NCI-H146 (cell line): ENCODE measurements at regions not wholly inside any gene's neighbourhood (a gene's known extent, or its start where the extent isn't known, plus 50 kb on each side); places are given as distances from the start of the nearest gene placed in this dataset.

Experiments used
- DNase-seq: peaks from one replicate; lab custom pipeline; 2025; lab: John Stamatoyannopoulos, UW

- DNase-seq: no peak
Measured at GRCh38 chr4:181550381-181550780, 692.8 kb upstream of the TENM3 start.

- DNase-seq: no peak
Measured at GRCh38 chr4:181559637-181560036, 683.6 kb upstream of the TENM3 start.

GRCh38 chr4:181562399-181562798, 680.8 kb upstream of the TENM3 start:
- DNase-seq: no peak

GRCh38 chr4:181564625-181565024, 678.6 kb upstream of the TENM3 start:
- no peak for DNase-seq

GRCh38 chr4:181566490-181566889, 676.7 kb upstream of the TENM3 start:
- no peak for DNase-seq

GRCh38 chr4:181569553-181569952, 673.6 kb upstream of the TENM3 start:
- peak; percentile 71 for DNase-seq

- DNase-seq: no peak
Measured at GRCh38 chr4:181578911-181579310, 664.3 kb upstream of the TENM3 start.

- no peak for DNase-seq
Measured at GRCh38 chr4:181579486-181579885, 663.7 kb upstream of the TENM3 start.

- no peak for DNase-seq
Measured at GRCh38 chr4:181581983-181582382, 661.2 kb upstream of the TENM3 start.

- DNase-seq: no peak
Measured at GRCh38 chr4:181582595-181582994, 660.6 kb upstream of the TENM3 start.

GRCh38 chr4:181588733-181589302, 654.4 kb upstream of the TENM3 start:
- DNase-seq: no peak

- DNase-seq: no peak
Measured at GRCh38 chr4:181592221-181592745, 650.9 kb upstream of the TENM3 start.

- DNase-seq: peak; percentile 89
Measured at GRCh38 chr4:181593703-181594102, 649.5 kb upstream of the TENM3 start.

- no peak for DNase-seq
Measured at GRCh38 chr4:181594188-181594587, 649.0 kb upstream of the TENM3 start.

GRCh38 chr4:181595716-181596115, 647.5 kb upstream of the TENM3 start:
- DNase-seq: no peak

- DNase-seq: peak; percentile 78
Measured at GRCh38 chr4:181597766-181598165, 645.4 kb upstream of the TENM3 start.

- peak; percentile 100 for DNase-seq
Measured at GRCh38 chr4:181599134-181599533, 644.1 kb upstream of the TENM3 start.

- DNase-seq: no peak
Measured at GRCh38 chr4:181601103-181601502, 642.1 kb upstream of the TENM3 start.

- no peak for DNase-seq
Measured at GRCh38 chr4:181604546-181604945, 638.7 kb upstream of the TENM3 start.

- peak; percentile 73 for DNase-seq
Measured at GRCh38 chr4:181606300-181606699, 636.9 kb upstream of the TENM3 start.

GRCh38 chr4:181608181-181608580, 635.0 kb upstream of the TENM3 start:
- DNase-seq: peak; percentile 37

GRCh38 chr4:181611033-181611711, 632.0 kb upstream of the TENM3 start:
- DNase-seq: peak; percentile 77

- DNase-seq: peak; percentile 72
Measured at GRCh38 chr4:181611946-181612600, 631.1 kb upstream of the TENM3 start.
